ENCODE measurements at regions not wholly inside any gene's neighbourhood (a gene's known extent, or its start where the extent isn't known, plus 50 kb on each side); places are given as distances from the start of the nearest gene placed in this dataset.

DNA sequence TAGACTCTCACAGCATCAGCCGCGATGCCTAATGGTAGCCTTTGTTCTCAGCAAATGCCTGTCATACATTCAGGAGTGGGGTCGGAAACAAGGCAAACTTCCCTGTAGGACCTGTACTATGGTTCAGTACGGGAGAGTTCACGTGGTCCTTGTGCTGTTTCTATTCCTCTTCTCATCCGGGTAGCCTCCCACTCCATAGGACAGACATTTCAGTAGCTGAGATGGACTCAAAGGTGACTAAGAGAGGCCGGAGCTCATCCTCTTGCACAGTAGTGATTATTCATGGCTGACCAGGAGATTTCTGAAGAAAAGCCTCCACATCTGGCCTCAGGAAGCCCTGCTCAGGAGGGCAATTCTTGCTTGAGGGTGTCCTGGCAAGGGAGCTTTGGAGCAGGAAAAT lies 117.8 kb upstream of the SPRED2 start:
- intact Hi-C loops (cut with micrococcal nuclease) (no loop called here), dilution Hi-C loops (cut with HindIII; ENCODE audit: low sequenced_read_pairs, unreplicated experiment) (no loop called here), in situ Hi-C loops (cut with MboI; ENCODE audit: low sequenced_read_pairs) (loop anchor here (25.0 kb wide), 1 partner anchor 488 kb away; the partner anchor contains the start of gene CEP68)
- H2AK5ac ChIP-seq (ENCODE audit: low read depth, low read length): no peak overlapping the region
- TF ChIP-seq MAFK (IDR thresholded peaks at IDR 0.05; ENCODE audit: low read depth, low read length) (no peak), MXI1 (IDR thresholded peaks at IDR 0.05; ENCODE audit: borderline replicate concordance, low read depth, low read length) (no peak), MAZ (IDR thresholded peaks at IDR 0.05; ENCODE audit: borderline replicate concordance, low read depth, low read length) (no peak), CEBPB (IDR thresholded peaks at IDR 0.05; ENCODE audit: low read depth, low read length) (no peak), RFX5 (IDR thresholded peaks at IDR 0.05; ENCODE audit: low read depth, low read length) (no peak), POLR2A (IDR thresholded peaks at IDR 0.05; ENCODE audit: low read depth, low read length) (no peak)
- TF ChIP-seq, protein P1, sequence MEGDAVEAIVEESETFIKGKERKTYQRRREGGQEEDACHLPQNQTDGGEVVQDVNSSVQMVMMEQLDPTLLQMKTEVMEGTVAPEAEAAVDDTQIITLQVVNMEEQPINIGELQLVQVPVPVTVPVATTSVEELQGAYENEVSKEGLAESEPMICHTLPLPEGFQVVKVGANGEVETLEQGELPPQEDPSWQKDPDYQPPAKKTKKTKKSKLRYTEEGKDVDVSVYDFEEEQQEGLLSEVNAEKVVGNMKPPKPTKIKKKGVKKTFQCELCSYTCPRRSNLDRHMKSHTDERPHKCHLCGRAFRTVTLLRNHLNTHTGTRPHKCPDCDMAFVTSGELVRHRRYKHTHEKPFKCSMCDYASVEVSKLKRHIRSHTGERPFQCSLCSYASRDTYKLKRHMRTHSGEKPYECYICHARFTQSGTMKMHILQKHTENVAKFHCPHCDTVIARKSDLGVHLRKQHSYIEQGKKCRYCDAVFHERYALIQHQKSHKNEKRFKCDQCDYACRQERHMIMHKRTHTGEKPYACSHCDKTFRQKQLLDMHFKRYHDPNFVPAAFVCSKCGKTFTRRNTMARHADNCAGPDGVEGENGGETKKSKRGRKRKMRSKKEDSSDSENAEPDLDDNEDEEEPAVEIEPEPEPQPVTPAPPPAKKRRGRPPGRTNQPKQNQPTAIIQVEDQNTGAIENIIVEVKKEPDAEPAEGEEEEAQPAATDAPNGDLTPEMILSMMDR (conservative IDR thresholded peaks at IDR 0.05; ENCODE audit: low read depth, low read length): no peak
- no peak overlapping the region for H2BK5ac ChIP-seq (ENCODE audit: low read depth, low read length, poor library complexity, severe bottlenecking)
- H4K91ac ChIP-seq (ENCODE audit: insufficient read depth, low read depth, low read length): no peak overlapping the region
- no peak overlapping the region for H4K8ac ChIP-seq (ENCODE audit: low read depth in 2 of 2, low read length in 2 of 2)
- no peak overlapping the region for H3K9ac ChIP-seq (ENCODE audit: low read depth, low read length)
- H2BK20ac ChIP-seq (ENCODE audit: low read depth, low read length): no peak overlapping the region
- H3K27me3 ChIP-seq (ENCODE audit: control insufficient read depth, insufficient read depth, low read length): no peaks in the 10 kb centered on the region
- no peak overlapping the region for H3K4me3 ChIP-seq (ENCODE audit: insufficient read depth, low read depth, low read length)
- H3K14ac ChIP-seq (replicated peaks; ENCODE audit: low read depth, low read length): no peak overlapping the region
- H3K36me3 ChIP-seq (ENCODE audit: control insufficient read depth, insufficient read depth, low read length): no peaks in the 10 kb centered on the region
- no peak overlapping the region for H2BK15ac ChIP-seq (ENCODE audit: low read depth, low read length)
- no peak for ATAC-seq (ENCODE audit: low read depth)
- CTCF ChIA-PET: interaction anchor here (1.5 kb wide), 1 partner anchor 285 kb away, joined by 5 read pairs; no protein-coding TSS in a partner anchor
- H4K5ac ChIP-seq (ENCODE audit: low read depth, low read length): no peak overlapping the region
- no peak overlapping the region for H3K4ac ChIP-seq (ENCODE audit: low read depth, low read length)
- no peak overlapping the region for H3K56ac ChIP-seq (ENCODE audit: extremely low read depth, insufficient read depth, low read length)
- no peaks in the 10 kb centered on the region for H3K79me1 ChIP-seq (ENCODE audit: low read depth in 1 of 2, low read length in 2 of 2)
- peaks cover 8% of the 10 kb centered on the region for H3K4me1 ChIP-seq (ENCODE audit: control insufficient read depth, insufficient read depth, low read length)
- no peak overlapping the region for H3K23ac ChIP-seq (ENCODE audit: low read depth, low read length)
- 0 out of 2 replicates have a peak, but pooled peaks cover 9% of the 10 kb centered on the region for H3K9me1 ChIP-seq (ENCODE audit: insufficient read depth, low read length)
- no TSS peak for BruUV-seq (replicated peaks)
- POLR2A ChIA-PET (ENCODE audit: unreplicated experiment): no interaction called here
- H4K20me1 ChIP-seq (ENCODE audit: insufficient read depth, low read length): no peaks in the 10 kb centered on the region
- no peak overlapping the region for H3K27ac ChIP-seq (ENCODE audit: insufficient read depth, low read length)
- H3K9me3 ChIP-seq (ENCODE audit: control insufficient read depth, insufficient read depth, low read length): no peaks in the 10 kb centered on the region
- no peak overlapping the region for H3K4me2 ChIP-seq (ENCODE audit: low read depth, low read length)
- H2AK9ac ChIP-seq (replicated peaks; ENCODE audit: low read depth, low read length, poor library complexity): no peak overlapping the region
- no CpG with 5 or more reads among the region's 7 CpGs for WGBS, 2 experiments (ENCODE audit: extremely low coverage in 2 of 2, insufficient read length in 1 of 2)
- H2BK120ac ChIP-seq (ENCODE audit: low read depth, low read length): no peak overlapping the region
- no peak for DNase-seq
- no peak overlapping the region for H2AFZ ChIP-seq (replicated peaks; ENCODE audit: low read length, poor library complexity)
- H3K18ac ChIP-seq (ENCODE audit: low read depth, low read length): no peak overlapping the region

All from IMR-90 (cell line).